Activated naive CD4-positive, alpha-beta T cell treated with anti-CD3 and anti-CD28 coated beads, Interleukin-2, amount 10 ng/mL, durations not matched to agents 7 days and 5 days (primary cell): ENCODE measurements at regions not wholly inside any gene's neighbourhood (a gene's known extent, or its start where the extent isn't known, plus 50 kb on each side); places are given as distances from the start of the nearest gene placed in this dataset.

Source experiments
- CTCF ChIA-PET: fragments of 350-600 bp; sonication (Branson Sonifier 250); formaldehyde crosslinking; loops from one replicate; lab custom pipeline; 2021; ENCODE audit warnings: antibody characterized with exemption; lab: Charles Lee
- DNase-seq: peaks from one replicate; pipeline ENCODE4 v3.0.0-alpha.2; 2020
- H3K27ac Mint-ChIP-seq: one replicate; pipeline ENCODE4 v1.8.0; 2021; ENCODE audit warnings: mild to moderate bottlenecking, moderate library complexity, mixed read lengths
- H3K27me3 Mint-ChIP-seq: one replicate; pipeline ENCODE4 v1.8.0; 2021; ENCODE audit warnings: mild to moderate bottlenecking, mixed read lengths
- H3K36me3 Mint-ChIP-seq: one replicate; pipeline ENCODE4 v1.8.0; 2021; ENCODE audit warnings: mixed read lengths
- H3K4me1 Mint-ChIP-seq: one replicate; pipeline ENCODE4 v1.8.0; 2021; ENCODE audit warnings: mixed read lengths
- H3K4me3 Mint-ChIP-seq: one replicate; pipeline ENCODE4 v1.8.0; 2021; ENCODE audit warnings: mild to moderate bottlenecking, moderate library complexity, mixed read lengths
- H3K9me3 Mint-ChIP-seq: one replicate; pipeline ENCODE4 v1.8.0; 2021; ENCODE audit warnings: mixed read lengths

- no peak overlapping the region for H3K4me3 Mint-ChIP-seq
- no peaks in the 10 kb centered on the region for H3K4me1 Mint-ChIP-seq
- no peaks in the 10 kb centered on the region for H3K27me3 Mint-ChIP-seq
- peaks cover 2% of the 10 kb centered on the region for H3K9me3 Mint-ChIP-seq
- no peak for DNase-seq
- no peak overlapping the region for H3K27ac Mint-ChIP-seq
- CTCF ChIA-PET: no interaction called here
- no peaks in the 10 kb centered on the region for H3K36me3 Mint-ChIP-seq
Observed at GRCh38 chr9:12993466-12993865, 218.6 kb downstream of the LURAP1L start.

- H3K36me3 Mint-ChIP-seq: no peaks in the 10 kb centered on the region
- H3K4me1 Mint-ChIP-seq: no peaks in the 10 kb centered on the region
- no peaks in the 10 kb centered on the region for H3K27me3 Mint-ChIP-seq
- no peaks in the 10 kb centered on the region for H3K9me3 Mint-ChIP-seq
- CTCF ChIA-PET: no interaction called here
- no peak overlapping the region for H3K27ac Mint-ChIP-seq
- no peak for DNase-seq
- no peak overlapping the region for H3K4me3 Mint-ChIP-seq
Observed at GRCh38 chr9:12997009-12997408, 222.2 kb downstream of the LURAP1L start.

GRCh38 chr9:13001989-13002580, 227.3 kb downstream of the LURAP1L start:
- Mint-ChIP-seq H3K4me3 (no peak overlapping the region), H3K36me3 (no peaks in the 10 kb centered on the region), H3K4me1 (no peaks in the 10 kb centered on the region), H3K9me3 (peaks cover 5% of the 10 kb centered on the region), H3K27me3 (no peaks in the 10 kb centered on the region), H3K27ac (no peak overlapping the region)
- no peak for DNase-seq
- CTCF ChIA-PET: interaction anchor here (0.6 kb wide), 1 partner anchor 426 kb away, joined by 3 read pairs; no protein-coding TSS in a partner anchor

- H3K9me3 Mint-ChIP-seq: peaks cover 5% of the 10 kb centered on the region
- CTCF ChIA-PET: no interaction called here
- DNase-seq: no peak
- H3K27ac Mint-ChIP-seq: no peak overlapping the region
- no peaks in the 10 kb centered on the region for H3K4me1 Mint-ChIP-seq
- no peak overlapping the region for H3K4me3 Mint-ChIP-seq
- H3K36me3 Mint-ChIP-seq: no peaks in the 10 kb centered on the region
- H3K27me3 Mint-ChIP-seq: no peaks in the 10 kb centered on the region
Observed at GRCh38 chr9:13002740-13003139, 227.9 kb downstream of the LURAP1L start.

GRCh38 chr9:13009871-13010270, 235.1 kb downstream of the LURAP1L start:
- H3K27me3 Mint-ChIP-seq: no peaks in the 10 kb centered on the region
- H3K27ac Mint-ChIP-seq: no peak overlapping the region
- no peak overlapping the region for H3K4me3 Mint-ChIP-seq
- peaks cover 5% of the 10 kb centered on the region for H3K9me3 Mint-ChIP-seq
- no peak for DNase-seq
- H3K36me3 Mint-ChIP-seq: no peaks in the 10 kb centered on the region
- CTCF ChIA-PET: no interaction called here
- no peaks in the 10 kb centered on the region for H3K4me1 Mint-ChIP-seq

GRCh38 chr9:13013991-13014883, 239.4 kb downstream of the LURAP1L start:
- no peaks in the 10 kb centered on the region for H3K27me3 Mint-ChIP-seq
- H3K36me3 Mint-ChIP-seq: no peaks in the 10 kb centered on the region
- H3K27ac Mint-ChIP-seq: no peak overlapping the region
- peaks cover 2% of the 10 kb centered on the region for H3K9me3 Mint-ChIP-seq
- DNase-seq: no peak
- no peak overlapping the region for H3K4me3 Mint-ChIP-seq
- H3K4me1 Mint-ChIP-seq: no peaks in the 10 kb centered on the region
- CTCF ChIA-PET: no interaction called here

- H3K4me3 Mint-ChIP-seq: no peak overlapping the region
- DNase-seq: no peak
- CTCF ChIA-PET: no interaction called here
- H3K4me1 Mint-ChIP-seq: no peaks in the 10 kb centered on the region
- H3K36me3 Mint-ChIP-seq: no peaks in the 10 kb centered on the region
- peaks cover 2% of the 10 kb centered on the region for H3K9me3 Mint-ChIP-seq
- H3K27me3 Mint-ChIP-seq: no peaks in the 10 kb centered on the region
- no peak overlapping the region for H3K27ac Mint-ChIP-seq
Observed at GRCh38 chr9:13017260-13017659, 242.4 kb downstream of the LURAP1L start.

- CTCF ChIA-PET: no interaction called here
- no peak overlapping the region for H3K27ac Mint-ChIP-seq
Observed at GRCh38 chr9:13020146-13021040, 245.6 kb downstream of the LURAP1L start.

GRCh38 chr9:13022756-13023155, 247.9 kb downstream of the LURAP1L start:
- CTCF ChIA-PET: no interaction called here
- H3K27ac Mint-ChIP-seq: no peak overlapping the region
- H3K27me3 Mint-ChIP-seq: no peaks in the 10 kb centered on the region
- H3K4me3 Mint-ChIP-seq: no peak overlapping the region
- no peak for DNase-seq
- H3K9me3 Mint-ChIP-seq: peaks cover 4% of the 10 kb centered on the region
- H3K36me3 Mint-ChIP-seq: no peaks in the 10 kb centered on the region
- no peaks in the 10 kb centered on the region for H3K4me1 Mint-ChIP-seq

More at GRCh38 chr9:13020146-13021040, 245.6 kb downstream of the LURAP1L start:
- Mint-ChIP-seq H3K4me3 (no peak overlapping the region), H3K27me3 (no peaks in the 10 kb centered on the region), H3K4me1 (no peaks in the 10 kb centered on the region), H3K36me3 (no peaks in the 10 kb centered on the region), H3K9me3 (peaks cover 4% of the 10 kb centered on the region)
- no peak for DNase-seq

- peaks cover 2% of the 10 kb centered on the region for H3K9me3 Mint-ChIP-seq
- no peak overlapping the region for H3K27ac Mint-ChIP-seq
- no peaks in the 10 kb centered on the region for H3K27me3 Mint-ChIP-seq
- H3K4me3 Mint-ChIP-seq: no peak overlapping the region
- CTCF ChIA-PET: no interaction called here
- no peaks in the 10 kb centered on the region for H3K36me3 Mint-ChIP-seq
- DNase-seq: no peak
- H3K4me1 Mint-ChIP-seq: no peaks in the 10 kb centered on the region
Observed at GRCh38 chr9:13023498-13023897, 248.7 kb downstream of the LURAP1L start.

- H3K4me1 Mint-ChIP-seq: no peaks in the 10 kb centered on the region
- H3K27ac Mint-ChIP-seq: no peak overlapping the region
- H3K36me3 Mint-ChIP-seq: no peaks in the 10 kb centered on the region
- H3K27me3 Mint-ChIP-seq: no peaks in the 10 kb centered on the region
- H3K9me3 Mint-ChIP-seq: peaks cover 2% of the 10 kb centered on the region
- no peak overlapping the region for H3K4me3 Mint-ChIP-seq
- CTCF ChIA-PET: no interaction called here
- DNase-seq: no peak
Observed at GRCh38 chr9:13026956-13027355, 252.1 kb downstream of the LURAP1L start.

- Mint-ChIP-seq H3K9me3 (peaks cover 2% of the 10 kb centered on the region), H3K27me3 (no peaks in the 10 kb centered on the region), H3K4me3 (no peak overlapping the region), H3K27ac (no peak overlapping the region), H3K36me3 (no peaks in the 10 kb centered on the region), H3K4me1 (no peaks in the 10 kb centered on the region)
- CTCF ChIA-PET: no interaction called here
- no peak for DNase-seq
Observed at GRCh38 chr9:13027879-13028278, 251.6 kb downstream of the MPDZ start.

- no peaks in the 10 kb centered on the region for H3K27me3 Mint-ChIP-seq
- H3K9me3 Mint-ChIP-seq: no peaks in the 10 kb centered on the region
- H3K27ac Mint-ChIP-seq: no peak overlapping the region
- H3K4me3 Mint-ChIP-seq: no peak overlapping the region
- H3K36me3 Mint-ChIP-seq: no peaks in the 10 kb centered on the region
- H3K4me1 Mint-ChIP-seq: no peaks in the 10 kb centered on the region
- DNase-seq: no peak
- CTCF ChIA-PET: no interaction called here
Observed at GRCh38 chr9:13032585-13032984, 246.9 kb downstream of the MPDZ start.

GRCh38 chr9:13033959-13034693, 245.4 kb downstream of the MPDZ start:
- H3K4me1 Mint-ChIP-seq: no peaks in the 10 kb centered on the region
- H3K9me3 Mint-ChIP-seq: no peaks in the 10 kb centered on the region
- no peaks in the 10 kb centered on the region for H3K36me3 Mint-ChIP-seq
- H3K4me3 Mint-ChIP-seq: no peak overlapping the region
- DNase-seq: peak; percentile 21
- H3K27me3 Mint-ChIP-seq: no peaks in the 10 kb centered on the region
- H3K27ac Mint-ChIP-seq: no peak overlapping the region
- CTCF ChIA-PET: interaction anchor here (0.7 to 1.1 kb wide), 2 partner anchors 55 to 1151 kb away, joined by 4 read pairs; no protein-coding TSS in a partner anchor
